Kidney epithelial cell (primary cell): ENCODE measurements at regions not wholly inside any gene's neighbourhood (a gene's known extent, or its start where the extent isn't known, plus 50 kb on each side); places are given as distances from the start of the nearest gene placed in this dataset.

ENCODE experiments used
- DNase-seq: peaks from one replicate; pipeline ENCODE4 v3.0.0-alpha.2; 2010; ENCODE audit warnings: low read depth
- H3K27me3 ChIP-seq: 2 replicates; pipeline ENCODE4 v1.6.0; 2011; ENCODE audit warnings: low read length; ENCODE audit not compliant: control insufficient read depth, insufficient read depth
- H3K36me3 ChIP-seq: 2 replicates; pipeline ENCODE4 v1.5.1; 2011; ENCODE audit warnings: low read length; ENCODE audit not compliant: control insufficient read depth, insufficient read depth
- H3K4me3 ChIP-seq: 2 replicates; pipeline ENCODE4 v1.5.1; 2011; ENCODE audit warnings: low read depth, mild to moderate bottlenecking, control low read depth, low read length
- CTCF ChIP-seq: IDR thresholded peaks from 2 replicates; pipeline ENCODE4 v1.5.1; 2011; ENCODE audit warnings: mild to moderate bottlenecking, moderate library complexity, low read length, control low read depth, inconsistent platforms; ENCODE audit not compliant: insufficient read depth, poor library complexity, severe bottlenecking

DNA sequence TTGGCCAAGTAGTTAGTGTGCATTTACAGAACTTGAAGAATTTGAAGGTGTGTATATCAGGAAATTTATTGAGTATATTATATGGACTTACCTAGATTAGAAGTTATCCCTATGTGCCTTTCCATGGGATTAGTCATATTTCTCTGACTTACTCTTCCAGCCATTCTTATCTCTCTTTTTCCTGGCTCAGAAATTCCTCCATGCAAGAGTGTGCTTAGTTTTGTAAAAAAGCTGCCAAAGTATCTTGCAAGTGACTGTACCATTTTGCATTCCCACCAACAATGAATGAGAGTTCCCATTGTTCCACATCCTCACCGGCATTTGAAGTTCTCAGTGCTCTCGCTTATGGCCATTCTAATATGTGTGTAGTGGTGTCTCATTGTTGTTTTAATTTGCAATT lies 82.2 kb upstream of the GUCA2B start:
- TF ChIP-seq CTCF, result no peak
- Histone ChIP-seq H3K36me3 (no peaks in the 10 kb centered on the region), H3K4me3 (no peak overlapping the region), H3K27me3 (no peaks in the 10 kb centered on the region)
- DNase-seq, result no peak

DNA sequence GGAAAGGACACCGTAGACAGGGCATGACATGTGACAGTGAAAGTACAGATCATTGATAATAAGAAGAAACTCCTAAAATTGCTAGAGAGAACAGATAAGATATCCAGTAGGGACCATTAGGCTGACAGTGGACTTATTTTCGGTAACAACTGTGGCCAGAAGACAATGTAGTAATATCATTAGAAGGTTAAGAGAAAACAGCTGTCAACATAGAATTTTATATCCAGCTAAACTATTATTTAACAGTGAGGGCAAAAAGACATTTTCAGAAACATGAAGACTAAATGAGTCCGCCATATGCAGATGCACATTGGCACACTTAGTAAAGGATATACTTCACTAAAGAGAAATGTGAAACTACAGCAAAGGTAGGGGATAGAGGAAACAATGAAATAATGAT lies 95.4 kb upstream of the GUCA2B start:
- no peak for DNase-seq
- H3K36me3 ChIP-seq, result no peaks in the 10 kb centered on the region
- no peak for TF ChIP-seq CTCF
- no peaks in the 10 kb centered on the region for H3K27me3 ChIP-seq
- H3K4me3 ChIP-seq, result no peak overlapping the region

DNA sequence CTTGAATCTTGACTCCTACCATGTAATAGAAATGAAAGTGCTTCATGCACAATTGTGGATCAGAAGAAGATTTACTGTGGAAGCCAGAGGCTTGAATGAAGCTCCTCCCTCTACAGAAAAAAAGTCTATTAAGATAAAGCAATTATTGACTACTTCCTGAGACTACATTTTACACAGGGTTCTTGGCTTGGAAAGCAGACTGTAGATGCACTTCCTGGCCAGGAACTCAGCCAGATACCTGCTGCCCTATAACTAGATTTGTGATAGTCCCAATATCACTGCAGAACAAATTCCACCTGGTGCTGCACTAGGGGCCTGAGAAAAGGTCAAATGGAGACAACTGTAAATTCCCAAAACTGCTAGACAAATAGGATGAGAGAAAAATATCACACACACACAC lies 96.8 kb upstream of the GUCA2B start:
- Histone ChIP-seq H3K4me3 (no peak overlapping the region), H3K36me3 (no peaks in the 10 kb centered on the region), H3K27me3 (no peaks in the 10 kb centered on the region)
- TF ChIP-seq CTCF, result no peak
- DNase-seq, result no peak

- TF ChIP-seq CTCF, result no peak
Observed at GRCh38 chr1:42055061-42055460, 98.1 kb upstream of the GUCA2B start.

GRCh38 chr1:42052072-42052699 lies 101.0 kb upstream of the GUCA2B start:
- no peak for DNase-seq
- no peak overlapping the region for H3K4me3 ChIP-seq

More at GRCh38 chr1:42055061-42055460, 98.1 kb upstream of the GUCA2B start:
- no peaks in the 10 kb centered on the region for H3K27me3 ChIP-seq
- no peak for DNase-seq
- H3K4me3 ChIP-seq, result no peak overlapping the region
- H3K36me3 ChIP-seq, result no peaks in the 10 kb centered on the region

More at GRCh38 chr1:42052072-42052699, 101.0 kb upstream of the GUCA2B start:
- no peaks in the 10 kb centered on the region for H3K27me3 ChIP-seq
- TF ChIP-seq CTCF, result no peak
- H3K36me3 ChIP-seq, result no peaks in the 10 kb centered on the region
